ENCODE measurements at regions not wholly inside any gene's neighbourhood (a gene's known extent, or its start where the extent isn't known, plus 50 kb on each side); places are given as distances from the start of the nearest gene placed in this dataset.

DNA sequence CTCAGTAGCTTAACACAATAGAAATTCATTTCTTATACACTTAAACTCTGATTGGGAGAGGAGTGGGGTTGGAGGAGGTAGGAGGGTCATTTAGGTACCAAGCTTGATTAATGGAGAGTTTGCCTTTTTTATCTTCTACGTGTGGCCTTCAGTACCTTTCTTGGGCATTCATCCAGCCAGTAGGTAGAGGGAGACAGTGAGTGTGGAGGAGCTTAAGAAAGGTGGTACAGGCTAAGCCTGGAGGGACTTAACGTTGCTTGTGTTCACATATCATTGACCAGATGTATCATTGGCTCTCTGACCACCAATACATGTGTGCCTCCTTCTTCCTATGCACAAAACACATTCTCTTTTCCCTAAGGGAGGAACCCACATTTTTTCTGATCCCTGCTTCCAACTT lies 232.9 kb upstream of the CRY1 start:
- DNase-seq (ENCODE audit: low spot score in 2 of 2) (no peak), ATAC-seq (ENCODE audit: low read depth) (no peak)
- H3K4me3 Mint-ChIP-seq, result no peak overlapping the region
- H3K9me3 Mint-ChIP-seq, result peaks cover 1% of the 10 kb centered on the region
- H3K27ac Mint-ChIP-seq, result no peak overlapping the region
- peaks cover 19% of the 10 kb centered on the region for H3K27me3 Mint-ChIP-seq
- no peaks in the 10 kb centered on the region for H3K4me1 Mint-ChIP-seq
- no peaks in the 10 kb centered on the region for H3K36me3 Mint-ChIP-seq

- peaks cover 1% of the 10 kb centered on the region for H3K9me3 Mint-ChIP-seq
- H3K27me3 Mint-ChIP-seq, result peaks cover 20% of the 10 kb centered on the region
- no peak overlapping the region for H3K27ac Mint-ChIP-seq
- DNase-seq (ENCODE audit: low spot score in 2 of 2), result no peak
- H3K4me1 Mint-ChIP-seq, result no peaks in the 10 kb centered on the region
- no peak for ATAC-seq (ENCODE audit: low read depth)
- H3K36me3 Mint-ChIP-seq, result no peaks in the 10 kb centered on the region
- no peak overlapping the region for H3K4me3 Mint-ChIP-seq
Observed at GRCh38 chr12:107327651-107328182, 234.4 kb upstream of the CRY1 start.

GRCh38 chr12:107328442-107329133 lies 235.2 kb upstream of the CRY1 start:
- H3K4me3 Mint-ChIP-seq, result no peak overlapping the region

GRCh38 chr12:107329569-107330324 lies 236.4 kb upstream of the CRY1 start:
- H3K4me3 Mint-ChIP-seq, result no peak overlapping the region
- no peaks in the 10 kb centered on the region for H3K36me3 Mint-ChIP-seq
- DNase-seq (ENCODE audit: low spot score in 2 of 2) (no peak), ATAC-seq (ENCODE audit: low read depth) (no peak)
- H3K4me1 Mint-ChIP-seq, result no peaks in the 10 kb centered on the region
- peaks cover 4% of the 10 kb centered on the region for H3K9me3 Mint-ChIP-seq
- no peak overlapping the region for H3K27ac Mint-ChIP-seq
- peaks cover 24% of the 10 kb centered on the region for H3K27me3 Mint-ChIP-seq

More at GRCh38 chr12:107328442-107329133, 235.2 kb upstream of the CRY1 start:
- DNase-seq (ENCODE audit: low spot score in 2 of 2) (no peak), ATAC-seq (ENCODE audit: low read depth) (no peak)
- H3K9me3 Mint-ChIP-seq, result peaks cover 2% of the 10 kb centered on the region
- H3K27me3 Mint-ChIP-seq, result peaks cover 22% of the 10 kb centered on the region
- H3K27ac Mint-ChIP-seq, result no peak overlapping the region
- H3K36me3 Mint-ChIP-seq, result no peaks in the 10 kb centered on the region
- H3K4me1 Mint-ChIP-seq, result no peaks in the 10 kb centered on the region

GRCh38 chr12:107330831-107331431 lies 237.6 kb upstream of the CRY1 start:
- no peak overlapping the region for H3K27ac Mint-ChIP-seq
- no peaks in the 10 kb centered on the region for H3K4me1 Mint-ChIP-seq
- H3K4me3 Mint-ChIP-seq, result no peak overlapping the region
- ATAC-seq (ENCODE audit: low read depth) (no peak), DNase-seq (ENCODE audit: low spot score in 2 of 2) (no peak)
- no peaks in the 10 kb centered on the region for H3K36me3 Mint-ChIP-seq
- H3K27me3 Mint-ChIP-seq, result peaks cover 22% of the 10 kb centered on the region
- peaks cover 4% of the 10 kb centered on the region for H3K9me3 Mint-ChIP-seq

DNA sequence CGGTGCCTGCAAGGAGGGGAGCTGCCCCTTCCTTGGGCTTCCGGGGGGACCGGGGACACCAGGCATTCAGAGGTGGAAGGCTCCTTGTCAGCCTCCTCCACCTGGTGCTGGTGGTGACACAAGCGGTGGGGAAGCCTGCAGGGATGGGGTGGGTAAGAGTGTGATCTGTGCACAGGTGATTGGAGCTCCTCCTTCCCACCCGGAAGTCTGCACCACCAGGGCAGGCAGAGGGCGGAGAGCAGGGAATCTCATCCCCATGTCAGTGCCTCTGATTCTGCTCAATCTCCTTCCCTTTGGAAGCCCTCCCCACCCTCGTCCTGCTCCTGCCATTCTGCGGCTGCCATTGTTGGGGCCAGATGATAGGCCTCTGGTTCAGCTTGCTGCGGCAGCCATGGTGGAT lies 238.1 kb upstream of the CRY1 start:
- ATAC-seq (ENCODE audit: low read depth) (no peak), DNase-seq (ENCODE audit: low spot score in 2 of 2) (no peak)
- Mint-ChIP-seq H3K4me3 (no peak overlapping the region), H3K27ac (no peak overlapping the region), H3K27me3 (peaks cover 21% of the 10 kb centered on the region), H3K36me3 (no peaks in the 10 kb centered on the region), H3K4me1 (no peaks in the 10 kb centered on the region), H3K9me3 (peaks cover 4% of the 10 kb centered on the region)

- peaks cover 4% of the 10 kb centered on the region for H3K9me3 Mint-ChIP-seq
- no peak for ATAC-seq (ENCODE audit: low read depth)
- H3K4me1 Mint-ChIP-seq, result no peaks in the 10 kb centered on the region
- no peaks in the 10 kb centered on the region for H3K36me3 Mint-ChIP-seq
- H3K27me3 Mint-ChIP-seq, result peaks cover 20% of the 10 kb centered on the region
- no peak overlapping the region for H3K27ac Mint-ChIP-seq
- no peak for DNase-seq (ENCODE audit: low spot score in 2 of 2)
- H3K4me3 Mint-ChIP-seq, result no peak overlapping the region
Observed at GRCh38 chr12:107331912-107332311, 238.6 kb upstream of the CRY1 start.

GRCh38 chr12:107332743-107333142 lies 239.4 kb upstream of the CRY1 start:
- Mint-ChIP-seq H3K4me1 (no peaks in the 10 kb centered on the region), H3K27ac (no peak overlapping the region), H3K27me3 (peaks cover 20% of the 10 kb centered on the region), H3K4me3 (no peak overlapping the region), H3K9me3 (peaks cover 4% of the 10 kb centered on the region), H3K36me3 (no peaks in the 10 kb centered on the region)
- no peak for ATAC-seq (ENCODE audit: low read depth)
- no peak for DNase-seq (ENCODE audit: low spot score in 2 of 2)

DNA sequence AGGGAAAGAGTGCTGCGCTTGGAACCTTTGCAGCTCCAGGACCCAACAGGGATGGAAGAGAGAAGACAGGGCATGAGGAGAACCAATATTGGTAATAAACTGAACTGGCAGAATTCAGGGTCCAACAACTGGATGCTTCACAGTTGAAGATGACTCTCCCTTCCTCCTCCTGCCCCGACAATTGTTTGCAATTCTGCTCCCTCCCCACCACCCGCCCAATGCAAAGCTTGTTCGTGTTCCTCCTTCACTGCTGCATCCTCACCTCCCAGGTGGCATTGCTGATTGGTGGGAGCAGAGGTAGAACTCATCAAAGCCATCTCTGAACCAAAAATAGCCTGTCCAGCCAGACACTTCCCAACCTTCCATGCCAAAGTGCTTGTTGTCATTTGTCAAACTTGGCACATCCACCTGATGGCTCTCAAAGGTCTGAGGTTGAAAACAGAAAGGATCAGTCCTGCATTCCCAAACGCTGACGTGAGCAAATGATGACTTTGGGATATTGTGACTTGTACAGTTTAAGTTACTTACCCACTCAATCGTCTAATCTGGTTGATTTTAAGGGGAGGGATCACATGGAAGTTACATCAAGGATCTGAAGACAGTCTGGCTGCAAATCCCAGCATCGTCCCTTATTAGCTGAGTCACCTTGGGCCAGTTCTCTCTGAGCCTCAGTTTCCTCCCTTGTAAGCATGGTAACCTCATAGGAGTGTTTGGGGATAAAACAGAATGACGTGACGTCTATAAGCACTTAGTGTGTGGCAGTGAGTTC lies 242.6 kb upstream of the CRY1 start:
- Mint-ChIP-seq H3K9me3 (peaks cover 3% of the 10 kb centered on the region), H3K27ac (no peak overlapping the region), H3K36me3 (no peaks in the 10 kb centered on the region), H3K4me3 (no peak overlapping the region), H3K4me1 (no peaks in the 10 kb centered on the region), H3K27me3 (peaks cover 13% of the 10 kb centered on the region)
- no peak for ATAC-seq (ENCODE audit: low read depth)
- DNase-seq (ENCODE audit: low spot score in 2 of 2), result no peak

DNA sequence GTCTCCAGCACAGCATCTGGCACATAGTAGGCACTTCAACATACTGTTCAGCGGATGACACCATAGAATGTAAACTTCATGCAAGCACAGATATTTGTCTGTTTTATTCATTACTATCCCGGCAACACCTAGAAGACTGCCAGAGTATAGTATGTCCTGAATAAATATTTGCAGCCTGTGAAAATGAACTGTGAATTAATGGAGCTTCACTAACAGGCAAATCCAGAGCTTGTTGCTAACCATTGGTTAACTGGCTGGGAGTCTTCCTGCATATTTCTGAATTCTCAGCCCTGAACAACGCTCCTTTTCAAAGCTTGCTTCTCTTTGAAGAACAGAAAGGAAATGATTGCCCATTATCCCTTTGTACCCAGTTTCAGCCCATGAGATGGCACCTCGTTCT lies 243.3 kb upstream of the CRY1 start:
- DNase-seq (ENCODE audit: low spot score in 2 of 2) (no peak), ATAC-seq (ENCODE audit: low read depth) (no peak)
- peaks cover 3% of the 10 kb centered on the region for H3K9me3 Mint-ChIP-seq
- H3K4me1 Mint-ChIP-seq, result no peaks in the 10 kb centered on the region
- H3K36me3 Mint-ChIP-seq, result no peaks in the 10 kb centered on the region
- no peak overlapping the region for H3K4me3 Mint-ChIP-seq
- H3K27me3 Mint-ChIP-seq, result peaks cover 16% of the 10 kb centered on the region
- H3K27ac Mint-ChIP-seq, result no peak overlapping the region

GRCh38 chr12:107337346-107338095 lies 244.2 kb upstream of the CRY1 start:
- peaks cover 5% of the 10 kb centered on the region for H3K9me3 Mint-ChIP-seq

GRCh38 chr12:107339487-107339886 lies 246.1 kb upstream of the CRY1 start:
- H3K9me3 Mint-ChIP-seq, result peaks cover 3% of the 10 kb centered on the region
- ATAC-seq (ENCODE audit: low read depth), result no peak
- no peak for DNase-seq (ENCODE audit: low spot score in 2 of 2)
- H3K27me3 Mint-ChIP-seq, result peaks cover 6% of the 10 kb centered on the region
- no peak overlapping the region for H3K4me3 Mint-ChIP-seq
- no peaks in the 10 kb centered on the region for H3K4me1 Mint-ChIP-seq
- H3K27ac Mint-ChIP-seq, result no peak overlapping the region
- no peaks in the 10 kb centered on the region for H3K36me3 Mint-ChIP-seq

More at GRCh38 chr12:107337346-107338095, 244.2 kb upstream of the CRY1 start:
- Mint-ChIP-seq H3K4me1 (no peaks in the 10 kb centered on the region), H3K36me3 (no peaks in the 10 kb centered on the region), H3K27me3 (peaks cover 14% of the 10 kb centered on the region), H3K4me3 (no peak overlapping the region), H3K27ac (no peak overlapping the region)
- DNase-seq (ENCODE audit: low spot score in 2 of 2) (no peak), ATAC-seq (ENCODE audit: low read depth) (no peak)

- H3K4me1 Mint-ChIP-seq, result no peaks in the 10 kb centered on the region
- H3K27ac Mint-ChIP-seq, result no peak overlapping the region
- H3K4me3 Mint-ChIP-seq, result no peak overlapping the region
Observed at GRCh38 chr12:107339932-107340331, 246.6 kb upstream of the CRY1 start.

More at GRCh38 chr12:107339932-107340331, 246.6 kb upstream of the CRY1 start:
- Mint-ChIP-seq H3K36me3 (no peaks in the 10 kb centered on the region), H3K27me3 (peaks cover 6% of the 10 kb centered on the region), H3K9me3 (peaks cover 3% of the 10 kb centered on the region)
- ATAC-seq (ENCODE audit: low read depth) (no peak), DNase-seq (ENCODE audit: low spot score in 2 of 2) (no peak)
